GM19238 (cell line): ENCODE measurements at regions not wholly inside any gene's neighbourhood (a gene's known extent, or its start where the extent isn't known, plus 50 kb on each side); places are given as distances from the start of the nearest gene placed in this dataset.
A peak's percentile ranks its signal among the peaks of the same experiment; 100 is the strongest.

Source experiments
- DNase-seq: peaks from one replicate; pipeline ENCODE4 v3.0.0; 2011; ENCODE audit warnings: low spot score; ENCODE audit not compliant: insufficient read length

DNA sequence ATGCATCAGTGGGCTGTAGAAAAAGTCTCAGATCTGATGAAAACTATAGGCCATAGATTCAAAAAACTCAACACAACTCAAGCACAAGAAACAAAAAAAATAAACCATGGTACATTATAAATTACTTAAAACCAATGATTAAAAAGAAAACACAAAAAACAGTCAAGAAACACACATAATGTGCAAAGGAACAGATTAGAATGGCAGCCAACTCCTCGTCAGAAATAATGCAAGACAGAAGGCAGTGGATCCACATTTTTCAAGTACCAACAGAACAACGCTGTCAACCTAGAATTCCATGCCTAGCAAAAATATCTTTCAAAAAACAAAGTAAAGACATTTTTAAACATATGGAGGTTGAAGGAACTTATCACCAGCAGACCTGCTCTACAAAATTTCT lies 69.7 kb downstream of the PSMB1 start:
- no peak for DNase-seq

DNA sequence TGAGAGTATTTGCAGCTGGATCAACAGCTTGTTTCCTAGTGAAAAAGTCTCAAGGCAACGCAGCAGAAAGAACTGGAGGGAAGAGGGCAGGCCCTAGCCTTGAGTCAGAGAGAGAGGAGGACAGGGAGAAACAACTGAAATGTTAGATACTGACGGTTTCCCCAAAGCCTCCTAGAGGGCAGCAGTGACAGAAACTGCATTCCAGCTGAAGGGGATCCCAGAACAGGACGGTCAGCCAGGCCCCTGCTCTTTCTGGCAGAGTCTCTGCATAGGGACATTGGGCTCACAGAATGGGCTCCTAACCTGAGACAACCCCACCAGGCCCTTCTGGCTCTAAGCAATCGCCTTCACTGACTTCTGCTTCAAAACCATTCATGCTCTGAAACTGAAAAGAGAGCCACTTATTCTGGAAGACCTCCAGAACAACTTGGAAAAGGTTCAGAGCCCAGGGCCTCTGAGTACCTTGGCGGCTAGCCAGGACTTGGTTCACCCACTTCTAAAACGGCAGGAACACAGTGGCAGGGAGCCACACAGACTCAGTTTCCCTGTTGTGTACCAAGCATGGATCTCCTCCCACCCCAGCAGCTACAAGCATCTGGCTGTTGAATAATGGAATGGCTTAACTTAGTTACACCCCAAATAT lies 72.9 kb downstream of the PSMB1 start:
- DNase-seq, result no peak

DNA sequence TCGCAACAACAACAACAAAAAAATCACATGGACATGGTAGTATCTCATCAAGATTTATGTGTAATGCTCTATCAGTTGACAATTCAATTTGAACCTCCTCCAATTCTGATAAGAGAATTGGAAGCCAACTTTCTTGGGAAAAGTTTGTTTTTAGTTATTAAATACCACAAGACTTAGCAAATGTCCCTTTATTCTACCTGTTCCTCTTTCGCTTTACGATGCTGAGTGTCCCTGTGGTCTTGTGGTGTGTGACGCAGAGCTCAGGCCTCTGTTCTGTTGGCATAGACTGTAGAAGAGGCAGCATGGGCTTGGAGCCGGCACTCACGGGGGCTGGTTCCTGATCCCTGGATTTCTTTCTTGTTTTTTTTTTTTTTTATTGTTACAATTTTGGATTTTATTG lies 76.7 kb downstream of the PSMB1 start:
- no peak for DNase-seq

DNA sequence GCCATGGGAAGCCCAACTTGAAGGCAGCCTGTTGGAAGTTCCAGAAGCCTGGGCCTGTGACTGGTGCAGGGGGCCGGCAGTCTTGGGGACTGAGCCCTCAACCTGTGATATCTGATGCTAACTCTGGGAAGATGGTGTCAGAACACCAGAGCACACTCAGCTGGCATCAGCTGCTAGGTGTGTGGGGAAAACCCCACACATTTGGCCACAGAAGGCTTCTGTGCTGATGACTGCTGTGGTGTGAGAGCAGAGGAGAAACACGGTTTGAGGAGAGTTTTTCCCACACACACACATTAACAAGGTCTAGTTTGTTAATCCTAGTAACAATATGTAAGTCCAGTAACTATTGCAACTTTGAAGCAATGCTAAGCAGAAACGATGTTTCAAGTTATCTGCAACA lies 78.0 kb downstream of the PSMB1 start:
- DNase-seq, result no peak

DNA sequence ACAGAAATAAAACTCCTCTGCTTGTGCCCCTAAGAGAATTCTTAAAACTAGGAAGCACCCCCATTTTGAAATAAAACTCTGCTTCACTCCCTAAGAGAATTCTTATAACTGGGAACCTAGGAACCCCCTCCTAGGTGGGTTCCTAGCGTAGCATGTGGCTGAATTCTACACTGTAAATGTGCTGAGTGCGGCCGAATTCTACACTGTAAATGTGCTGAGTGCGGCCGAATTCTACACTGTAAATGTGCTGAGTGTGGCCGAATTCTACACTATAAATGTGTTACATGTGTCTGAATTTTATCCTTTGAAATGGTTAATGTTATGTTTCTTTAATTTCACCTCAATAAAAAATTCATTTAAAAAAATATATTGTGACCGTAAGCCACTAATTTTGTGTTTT lies 79.3 kb downstream of the PSMB1 start:
- DNase-seq, result no peak

DNA sequence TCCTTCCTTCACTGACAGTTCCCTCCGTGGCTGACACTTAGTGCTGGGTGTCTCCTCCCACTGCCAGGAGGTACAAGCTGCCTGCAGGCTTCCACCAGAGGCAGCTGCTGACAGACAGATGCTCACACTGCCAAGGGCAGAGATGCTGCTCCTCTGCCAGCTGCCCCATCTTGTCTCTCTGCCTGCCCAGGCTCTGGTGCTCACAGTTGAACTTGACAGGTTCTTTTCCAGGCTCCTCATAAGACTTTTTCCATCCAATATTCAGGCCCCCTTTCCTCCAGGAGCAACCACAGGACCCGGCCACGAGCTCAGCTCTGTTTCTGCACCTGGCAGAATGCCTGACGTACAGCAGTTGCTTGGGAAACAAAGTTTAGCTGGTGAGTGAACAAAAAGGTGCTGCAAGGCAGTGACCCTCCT lies 79.8 kb downstream of the PSMB1 start:
- no peak for DNase-seq

DNA sequence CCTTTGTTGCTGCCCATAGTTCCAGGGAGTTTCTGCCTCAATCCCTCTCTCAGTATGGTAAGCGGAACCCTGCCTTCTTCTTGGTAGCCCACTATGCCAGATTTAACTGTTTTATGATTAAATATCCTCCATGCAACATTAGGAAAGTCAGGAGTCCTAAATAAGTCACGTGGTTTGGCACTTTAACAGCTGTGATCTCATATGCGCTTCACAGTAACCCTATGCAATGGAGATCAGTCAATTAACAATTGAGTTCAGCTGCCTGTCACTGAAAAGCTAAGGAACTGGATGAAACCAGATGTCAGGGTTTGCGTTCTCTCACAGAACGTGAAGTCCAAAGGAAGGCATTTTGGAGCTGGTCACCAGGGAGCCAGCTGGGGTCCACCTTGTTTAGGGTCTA lies 81.6 kb downstream of the PSMB1 start:
- no peak for DNase-seq

DNA sequence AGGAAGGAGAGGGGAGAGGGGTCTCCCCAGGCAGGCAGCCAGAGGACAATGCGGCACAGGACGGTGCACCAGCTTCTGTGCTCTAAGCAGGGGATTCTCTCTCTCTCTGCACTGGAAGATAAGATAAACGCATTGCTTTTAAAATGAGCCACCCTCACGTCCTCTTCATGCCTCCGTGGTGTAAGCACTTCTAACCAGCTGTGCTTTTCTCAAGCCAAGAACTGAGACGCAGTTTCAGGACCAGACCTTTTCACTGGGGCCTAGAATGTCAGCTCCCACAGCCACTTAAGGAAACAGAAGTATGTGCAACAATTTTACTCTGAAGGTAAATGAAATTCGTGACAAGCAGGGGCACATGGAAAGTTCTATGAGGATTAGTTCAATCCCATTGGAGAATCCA lies 82.4 kb downstream of the PSMB1 start:
- no peak for DNase-seq

DNA sequence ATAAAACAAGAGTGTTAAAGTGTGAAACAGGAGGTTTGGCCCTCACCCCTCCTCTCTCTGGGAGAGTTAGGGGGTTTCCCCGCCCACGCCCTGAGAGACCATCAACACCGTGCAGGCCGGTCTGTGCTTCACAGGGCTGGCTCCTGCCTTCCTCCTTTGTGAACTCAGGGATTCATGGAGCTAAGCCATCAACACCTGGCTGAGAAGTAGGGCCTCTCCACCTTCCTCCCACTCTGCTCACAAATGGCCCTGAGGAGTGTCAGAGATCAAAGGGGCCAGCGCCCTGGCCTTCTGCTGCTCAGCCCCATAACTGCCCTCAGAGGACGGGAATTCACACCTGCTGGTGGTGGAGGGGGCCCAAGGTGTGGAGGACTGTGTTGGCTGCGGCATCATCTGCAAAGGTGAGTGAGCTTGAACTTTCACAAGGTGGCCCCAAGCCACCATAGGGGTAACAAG lies 88.6 kb downstream of the PSMB1 start:
- no peak for DNase-seq

DNA sequence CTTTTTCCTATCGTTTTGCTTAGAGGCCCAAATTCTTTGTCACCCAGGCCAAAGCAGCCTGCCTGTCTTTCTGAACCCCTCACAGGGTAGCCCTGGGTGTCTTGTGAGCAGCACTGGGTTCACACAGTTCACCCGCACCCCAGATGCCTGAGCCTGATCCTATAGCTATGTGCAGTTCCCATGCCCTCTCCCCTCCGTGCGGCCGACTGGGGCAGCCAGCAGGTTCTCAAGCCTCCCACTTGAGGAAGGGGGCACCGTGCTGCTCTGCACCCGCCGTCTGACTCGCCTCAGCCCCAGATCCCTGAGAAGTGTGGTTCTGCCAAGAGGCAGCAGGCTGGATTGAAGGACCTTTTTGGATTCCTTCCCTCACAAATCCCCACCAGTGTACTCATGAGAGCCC lies 89.0 kb downstream of the PSMB1 start:
- no peak for DNase-seq

DNA sequence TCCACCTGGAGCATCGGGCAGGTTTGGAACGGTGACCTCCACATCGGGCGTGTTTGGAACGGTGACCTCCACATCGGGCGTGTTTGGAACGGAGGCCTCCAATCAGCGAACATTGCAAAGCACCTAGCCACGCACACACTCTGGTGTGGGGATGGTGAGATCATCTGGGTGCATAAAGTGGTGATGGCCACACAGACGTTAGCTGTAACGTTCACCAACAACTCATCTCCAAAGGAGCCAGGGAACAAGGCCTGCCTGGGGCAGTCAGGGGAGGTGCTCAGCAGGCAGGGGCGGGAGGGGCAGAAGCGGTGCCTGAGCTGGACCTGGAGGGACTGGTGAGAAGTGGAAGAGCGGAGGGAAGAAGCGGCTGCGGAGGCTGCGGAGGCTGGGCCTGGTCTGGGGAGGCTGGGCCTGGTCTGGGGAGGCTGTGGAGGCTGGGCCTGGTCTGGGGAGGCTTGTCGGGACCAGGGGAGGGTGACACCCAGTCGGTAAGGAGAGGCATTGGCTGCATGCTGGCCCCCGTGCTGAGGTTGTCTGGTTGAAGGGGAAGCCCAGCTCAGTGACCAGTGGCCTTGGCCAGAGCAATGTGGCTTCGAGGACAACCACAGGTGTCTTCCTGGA lies 89.9 kb downstream of the PSMB1 start:
- no peak for DNase-seq

DNA sequence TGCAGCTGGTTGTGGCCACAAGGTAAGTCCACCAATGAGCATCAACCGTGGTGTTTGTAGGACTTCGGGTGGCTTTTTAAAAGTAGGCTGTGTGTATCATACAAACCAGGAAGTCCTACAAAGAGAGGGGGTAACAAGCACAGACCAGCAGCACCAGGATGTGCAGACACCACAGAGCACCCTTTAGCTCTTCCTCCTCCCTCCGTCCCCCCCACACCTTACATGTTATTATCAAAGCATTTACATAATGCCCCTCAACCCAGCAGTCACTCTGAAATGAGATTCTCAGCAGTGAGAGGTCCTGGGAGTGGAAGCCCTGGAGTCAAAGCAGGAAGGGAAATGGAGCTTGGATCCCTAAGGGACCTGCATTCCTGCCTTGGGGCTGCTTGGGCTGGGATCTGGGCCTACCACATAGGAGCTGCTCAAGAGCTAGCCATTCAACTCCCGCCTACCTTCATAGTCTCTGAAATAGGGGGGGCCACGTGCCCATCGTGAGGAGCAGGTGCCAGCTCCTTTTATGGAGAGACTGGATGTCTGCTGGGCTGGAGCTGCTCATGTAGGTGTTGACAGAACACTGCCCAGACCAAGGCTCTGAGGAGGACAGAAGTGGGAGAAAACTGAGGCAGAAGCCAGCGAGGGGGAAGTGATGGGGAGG lies 90.6 kb downstream of the PSMB1 start:
- no peak for DNase-seq

DNA sequence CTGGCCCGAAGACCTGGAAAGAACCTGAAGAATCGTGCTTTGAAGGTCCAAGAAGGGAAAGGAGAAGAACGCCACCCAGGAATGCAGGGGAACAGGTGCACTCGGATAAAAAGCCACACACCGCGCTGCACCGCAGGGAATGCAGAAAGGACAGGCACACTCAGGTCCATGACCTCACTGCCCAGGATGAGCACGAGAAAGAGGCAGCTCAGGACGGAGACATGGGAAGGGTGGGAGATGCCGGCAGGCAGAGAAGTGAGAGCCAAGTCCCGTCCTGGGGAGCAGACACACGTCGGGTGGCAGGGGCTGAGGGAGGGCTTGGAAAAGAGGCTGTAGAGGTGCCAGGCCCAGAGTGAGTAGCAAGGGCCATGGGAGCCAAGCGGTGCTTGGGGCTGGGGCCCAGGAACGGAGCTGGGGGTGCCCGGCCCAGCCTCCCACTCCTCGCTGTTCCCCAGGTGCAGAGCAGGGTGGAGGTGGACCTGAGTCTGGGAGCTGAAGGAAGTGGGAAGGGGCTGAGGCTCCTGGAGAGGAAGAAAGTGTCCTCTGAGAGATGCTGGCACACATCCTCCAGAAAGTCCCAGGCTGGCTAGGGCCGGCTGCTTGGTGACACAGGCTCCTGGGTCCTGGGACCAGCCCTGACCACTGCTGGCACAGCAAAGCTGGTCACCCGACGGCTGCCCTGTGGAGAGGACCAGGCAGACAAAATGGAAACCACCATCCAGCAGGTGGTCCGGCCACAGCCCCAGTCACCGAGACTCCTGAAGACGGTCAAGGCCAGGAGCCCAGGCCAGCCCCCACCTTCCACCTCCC lies 91.3 kb downstream of the PSMB1 start:
- DNase-seq, result no peak

DNA sequence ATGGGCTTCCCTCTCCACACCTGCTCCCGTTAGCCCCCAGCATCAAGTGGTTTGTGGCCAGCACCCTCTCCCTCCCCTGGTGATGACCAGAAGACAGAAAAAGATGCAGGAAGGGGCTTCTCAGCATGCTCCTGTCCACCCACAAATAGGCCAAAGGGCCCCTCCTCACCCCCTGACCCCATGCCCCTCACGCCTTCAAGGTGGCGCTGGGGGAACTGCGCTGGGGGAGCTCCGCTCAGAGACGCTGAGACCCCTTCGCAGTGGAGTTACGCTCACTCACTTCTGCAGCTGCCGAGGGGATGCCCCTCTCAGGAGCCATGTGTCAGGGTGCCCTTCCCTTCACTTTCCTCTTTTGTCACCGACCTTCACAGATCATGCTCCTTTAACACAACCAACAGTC lies 92.0 kb downstream of the PSMB1 start:
- DNase-seq, result no peak

DNA sequence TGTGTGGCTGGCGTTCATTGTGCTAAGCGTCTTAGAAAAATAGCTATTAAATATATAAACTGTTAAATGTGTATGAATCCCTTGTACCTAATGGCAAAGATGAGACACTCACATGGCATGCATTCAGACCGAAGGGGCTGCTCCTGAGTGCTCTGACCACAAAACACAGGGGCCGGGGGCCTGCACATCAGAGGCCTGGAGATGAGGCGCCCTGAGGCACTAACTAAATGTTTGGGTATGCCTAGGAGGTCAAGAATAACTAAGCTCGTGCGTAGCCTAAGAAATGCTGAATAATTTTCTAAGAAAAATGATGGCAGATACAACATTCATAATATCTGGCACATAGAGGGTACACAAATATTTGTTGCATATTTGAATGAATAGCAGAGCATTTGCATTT lies 92.5 kb downstream of the PSMB1 start:
- DNase-seq, result no peak

DNA sequence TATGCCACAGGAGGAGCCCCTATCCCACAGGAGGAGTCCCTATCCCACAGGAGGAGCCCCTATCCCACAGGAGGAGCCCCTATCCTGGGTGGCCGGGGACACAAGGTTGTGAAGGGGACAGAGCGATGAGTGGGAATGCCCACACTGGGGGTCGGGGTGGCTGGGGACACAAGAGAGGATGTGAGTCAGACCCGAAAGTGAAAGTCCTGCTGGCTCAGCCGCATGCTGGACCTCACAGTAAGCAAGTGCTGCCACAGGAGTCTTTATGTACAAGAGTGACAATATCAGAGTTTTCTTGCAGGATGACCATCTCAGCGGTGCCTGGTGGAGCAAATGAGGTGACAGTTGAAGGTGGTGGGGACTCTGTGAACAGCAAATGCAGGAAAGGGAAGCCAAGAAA lies 93.7 kb downstream of the PSMB1 start:
- peak; percentile 39 for DNase-seq

DNA sequence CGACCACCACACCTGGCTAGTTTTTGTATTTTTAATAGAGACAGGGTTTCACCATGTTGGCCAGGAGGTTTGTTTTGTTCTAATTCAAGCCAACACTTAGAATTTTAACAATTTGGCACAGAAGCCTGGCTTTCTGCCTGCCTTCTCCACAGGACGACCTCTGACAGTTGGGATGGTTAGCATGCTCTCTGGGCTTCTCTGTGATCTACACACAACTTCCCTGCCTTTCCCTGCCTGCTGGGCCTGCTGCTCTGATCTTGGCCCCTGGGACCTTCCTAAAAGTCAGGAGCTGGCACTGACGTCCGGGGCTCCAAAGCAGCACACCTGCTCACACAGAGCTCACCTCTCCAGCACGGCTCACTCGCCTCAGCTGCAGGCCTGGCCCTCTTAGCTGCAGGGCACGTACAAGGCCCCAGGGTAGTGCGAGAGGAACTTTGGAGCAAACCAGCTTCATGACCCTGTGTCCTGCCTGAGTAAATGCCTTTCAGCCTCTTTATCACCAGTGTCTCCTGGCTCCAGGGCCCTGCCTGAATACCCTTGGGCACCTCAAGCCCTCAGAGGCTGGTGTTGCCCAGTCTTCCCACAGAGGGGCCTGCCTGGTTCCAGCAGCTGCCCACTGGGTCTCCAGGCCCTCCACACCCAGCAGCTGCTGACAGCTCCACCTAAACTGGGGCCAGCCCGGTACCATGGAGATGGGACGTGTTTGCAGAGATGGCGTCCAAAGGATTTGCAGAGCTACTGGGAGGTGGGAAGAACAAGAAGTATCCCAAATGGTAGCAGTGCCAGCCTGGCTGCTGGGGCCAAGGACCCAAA lies 96.0 kb downstream of the PSMB1 start:
- DNase-seq, result no peak
